HEK293 (cell line): ENCODE measurements at regions not wholly inside any gene's neighbourhood (a gene's known extent, or its start where the extent isn't known, plus 50 kb on each side); places are given as distances from the start of the nearest gene placed in this dataset.

ENCODE experiments used
- ZBTB1 ChIP-seq: fragments of 450-650 bp; formaldehyde crosslinking; IDR thresholded peaks from 2 replicates; pipeline ENCODE4 v1.5.1; 2016; ENCODE audit warnings: missing biosample characterization, missing genetic modification characterization
- ZNF112 ChIP-seq: fragments of 450-650 bp; formaldehyde crosslinking; IDR thresholded peaks from 2 replicates; pipeline ENCODE4 v1.5.0; 2017; ENCODE audit warnings: missing biosample characterization, missing genetic modification characterization
- ZNF341 ChIP-seq: fragments of 450-650 bp; formaldehyde crosslinking; IDR thresholded peaks from 2 replicates; pipeline ENCODE4; 2016; ENCODE audit warnings: low read depth, missing biosample characterization, missing genetic modification characterization
- ZNF707 ChIP-seq: fragments of 450-650 bp; formaldehyde crosslinking; IDR thresholded peaks from 2 replicates; pipeline ENCODE4 v1.5.1; 2016; ENCODE audit warnings: missing biosample characterization, missing genetic modification characterization

DNA sequence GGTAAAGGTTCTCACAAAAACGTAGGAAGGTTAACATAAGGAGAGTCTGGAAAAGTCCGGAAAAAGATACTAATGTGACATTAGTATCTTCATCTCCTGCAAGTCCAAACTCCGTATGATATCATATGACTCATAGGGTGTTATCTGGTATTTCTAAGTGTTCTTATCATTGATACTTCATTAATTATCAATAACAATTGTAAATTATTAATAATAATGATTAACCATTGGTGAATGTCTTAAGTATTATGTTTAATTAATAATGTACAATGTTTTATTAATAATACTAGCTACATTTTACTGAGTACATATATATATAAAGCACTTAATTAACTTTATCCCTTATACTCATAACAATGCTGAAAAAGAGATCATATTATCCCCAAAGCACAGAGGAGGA is 402.4 kb downstream of the SEMA3D start:
- TF ChIP-seq ZNF112 (tag by site-specific recombination) (no peak), ZBTB1 (tag by site-specific recombination) (no peak), ZNF341 (tag by site-specific recombination) (no peak), ZNF707 (tag by site-specific recombination) (no peak)
